ENCODE measurements at regions not wholly inside any gene's neighbourhood (a gene's known extent, or its start where the extent isn't known, plus 50 kb on each side); places are given as distances from the start of the nearest gene placed in this dataset.

DNA sequence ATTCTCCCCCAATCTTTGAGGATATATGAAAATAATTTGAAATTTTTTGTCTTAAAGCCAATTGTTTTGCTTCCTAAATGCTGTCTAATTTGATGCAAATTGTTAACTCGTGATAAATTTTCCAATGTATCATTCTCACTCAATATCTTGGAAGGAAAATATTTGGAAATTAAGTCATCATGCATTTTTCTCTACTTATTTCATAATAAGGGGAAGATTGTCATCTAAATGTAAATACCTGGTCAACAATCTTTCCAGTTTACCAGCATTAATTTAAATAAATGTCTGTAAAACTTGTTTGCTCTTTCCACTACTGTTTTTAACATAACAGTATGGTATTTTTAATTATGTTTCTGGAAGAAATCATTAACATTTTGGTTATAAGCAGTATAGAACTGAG, 78.3 kb upstream of the KCTD3 start:
- H3K4me1 ChIP-seq (ENCODE audit: insufficient read depth, low read length): no peaks in the 10 kb centered on the region

GRCh38 chr1:215489771-215490565, 77.1 kb upstream of the KCTD3 start:
- Histone ChIP-seq H2AFZ (ENCODE audit: low read depth, low read length) (no peak overlapping the region), H4K20me1 (ENCODE audit: insufficient read depth, low read length) (no peaks in the 10 kb centered on the region), H3K36me3 (ENCODE audit: insufficient read depth, low read length) (no peaks in the 10 kb centered on the region), H3K4me2 (ENCODE audit: low read length) (no peak overlapping the region), H3K79me2 (ENCODE audit: insufficient read depth, low read length) (no peaks in the 10 kb centered on the region), H3K9me3 (ENCODE audit: insufficient read depth, low read depth, low read length) (no peaks in the 10 kb centered on the region), H3K27ac (ENCODE audit: low read depth, low read length) (no peak overlapping the region), H3K9ac (ENCODE audit: low read length) (no peak overlapping the region), H3K4me3 (ENCODE audit: insufficient read depth, low read depth, low read length) (no peak overlapping the region), H3K4me1 (ENCODE audit: insufficient read depth, low read length) (no peaks in the 10 kb centered on the region), H3K27me3 (ENCODE audit: insufficient read depth, low read length) (no peaks in the 10 kb centered on the region)
- Mint-ChIP-seq H3K9me3 (ENCODE audit: unreplicated experiment) (peaks cover 14% of the 10 kb centered on the region), H3K27ac (ENCODE audit: unreplicated experiment) (no peak overlapping the region), H3K27me3 (ENCODE audit: low read depth, unreplicated experiment) (no peaks in the 10 kb centered on the region), H3K4me3 (ENCODE audit: unreplicated experiment) (no peak overlapping the region), H3K36me3 (ENCODE audit: low read depth, unreplicated experiment) (no peaks in the 10 kb centered on the region), H3K4me1 (ENCODE audit: low read depth, unreplicated experiment) (no peaks in the 10 kb centered on the region)
- DNase-seq (ENCODE audit: low read depth) (no peak), FAIRE-seq (no peak)
- no peak for TF ChIP-seq EZH2 (IDR thresholded peaks at IDR 0.05; ENCODE audit: insufficient read depth, low read length)
- TF ChIP-seq, protein P1, sequence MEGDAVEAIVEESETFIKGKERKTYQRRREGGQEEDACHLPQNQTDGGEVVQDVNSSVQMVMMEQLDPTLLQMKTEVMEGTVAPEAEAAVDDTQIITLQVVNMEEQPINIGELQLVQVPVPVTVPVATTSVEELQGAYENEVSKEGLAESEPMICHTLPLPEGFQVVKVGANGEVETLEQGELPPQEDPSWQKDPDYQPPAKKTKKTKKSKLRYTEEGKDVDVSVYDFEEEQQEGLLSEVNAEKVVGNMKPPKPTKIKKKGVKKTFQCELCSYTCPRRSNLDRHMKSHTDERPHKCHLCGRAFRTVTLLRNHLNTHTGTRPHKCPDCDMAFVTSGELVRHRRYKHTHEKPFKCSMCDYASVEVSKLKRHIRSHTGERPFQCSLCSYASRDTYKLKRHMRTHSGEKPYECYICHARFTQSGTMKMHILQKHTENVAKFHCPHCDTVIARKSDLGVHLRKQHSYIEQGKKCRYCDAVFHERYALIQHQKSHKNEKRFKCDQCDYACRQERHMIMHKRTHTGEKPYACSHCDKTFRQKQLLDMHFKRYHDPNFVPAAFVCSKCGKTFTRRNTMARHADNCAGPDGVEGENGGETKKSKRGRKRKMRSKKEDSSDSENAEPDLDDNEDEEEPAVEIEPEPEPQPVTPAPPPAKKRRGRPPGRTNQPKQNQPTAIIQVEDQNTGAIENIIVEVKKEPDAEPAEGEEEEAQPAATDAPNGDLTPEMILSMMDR (IDR thresholded peaks at IDR 0.05; ENCODE audit: insufficient read depth, low read depth, low read length): no peak

More for the DNA sequence above, 78.3 kb upstream of the KCTD3 start:
- Histone ChIP-seq H3K79me2 (ENCODE audit: insufficient read depth, low read length) (no peaks in the 10 kb centered on the region), H3K9ac (ENCODE audit: low read length) (no peak overlapping the region), H2AFZ (ENCODE audit: low read depth, low read length) (no peak overlapping the region), H3K9me3 (ENCODE audit: insufficient read depth, low read depth, low read length) (no peaks in the 10 kb centered on the region), H3K4me3 (ENCODE audit: insufficient read depth, low read depth, low read length) (no peak overlapping the region), H3K27ac (ENCODE audit: low read depth, low read length) (no peak overlapping the region), H3K27me3 (ENCODE audit: insufficient read depth, low read length) (no peaks in the 10 kb centered on the region), H3K4me2 (ENCODE audit: low read length) (no peak overlapping the region), H3K36me3 (ENCODE audit: insufficient read depth, low read length) (no peaks in the 10 kb centered on the region), H4K20me1 (ENCODE audit: insufficient read depth, low read length) (no peaks in the 10 kb centered on the region)
- Mint-ChIP-seq H3K36me3 (ENCODE audit: low read depth, unreplicated experiment) (no peaks in the 10 kb centered on the region), H3K9me3 (ENCODE audit: unreplicated experiment) (peaks cover 14% of the 10 kb centered on the region), H3K27me3 (ENCODE audit: low read depth, unreplicated experiment) (no peaks in the 10 kb centered on the region), H3K4me3 (ENCODE audit: unreplicated experiment) (no peak overlapping the region), H3K4me1 (ENCODE audit: low read depth, unreplicated experiment) (peaks cover 6% of the 10 kb centered on the region), H3K27ac (ENCODE audit: unreplicated experiment) (no peak overlapping the region)
- FAIRE-seq (no peak), DNase-seq (ENCODE audit: low read depth) (no peak)
- no peak for TF ChIP-seq EZH2 (IDR thresholded peaks at IDR 0.05; ENCODE audit: insufficient read depth, low read length)
- TF ChIP-seq, protein P1 (IDR thresholded peaks at IDR 0.05; ENCODE audit: insufficient read depth, low read depth, low read length): no peak

DNA sequence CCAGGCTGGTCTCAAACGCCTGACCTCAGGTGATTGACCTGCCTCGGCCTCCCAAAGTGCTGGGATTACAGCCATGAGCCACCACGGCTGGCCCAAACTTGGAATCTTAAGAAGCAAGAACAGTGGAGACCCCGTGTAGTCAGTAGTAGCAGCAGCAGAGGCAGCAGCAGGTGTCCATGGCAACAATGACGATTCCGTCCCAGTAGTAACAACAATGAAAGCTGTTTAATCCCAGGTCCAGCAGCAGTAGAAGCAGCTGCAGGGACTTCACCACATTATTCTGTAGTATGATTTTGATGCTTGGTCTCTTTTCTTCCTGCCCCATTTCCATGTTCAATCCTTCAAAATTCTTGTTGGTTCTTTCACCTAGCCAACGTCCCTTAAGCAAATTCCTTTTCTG, 69.6 kb upstream of the KCTD3 start:
- Mint-ChIP-seq H3K4me3 (ENCODE audit: unreplicated experiment) (no peak overlapping the region), H3K9me3 (ENCODE audit: unreplicated experiment) (peaks cover 8% of the 10 kb centered on the region), H3K36me3 (ENCODE audit: low read depth, unreplicated experiment) (peaks cover 2% of the 10 kb centered on the region), H3K27ac (ENCODE audit: unreplicated experiment) (no peak overlapping the region), H3K27me3 (ENCODE audit: low read depth, unreplicated experiment) (no peaks in the 10 kb centered on the region), H3K4me1 (ENCODE audit: low read depth, unreplicated experiment) (no peaks in the 10 kb centered on the region)
- no peak overlapping the region for H3K4me3 ChIP-seq (ENCODE audit: insufficient read depth, low read depth, low read length)
- no peaks in the 10 kb centered on the region for H3K9me3 ChIP-seq (ENCODE audit: insufficient read depth, low read depth, low read length)
- H2AFZ ChIP-seq (ENCODE audit: low read depth, low read length): no peak overlapping the region
- H3K27ac ChIP-seq (ENCODE audit: low read depth, low read length): no peak overlapping the region
- H3K4me1 ChIP-seq (ENCODE audit: insufficient read depth, low read length): no peaks in the 10 kb centered on the region
- H3K9ac ChIP-seq (ENCODE audit: low read length): no peak overlapping the region
- no peak overlapping the region for H3K4me2 ChIP-seq (ENCODE audit: low read length)
- H3K27me3 ChIP-seq (ENCODE audit: insufficient read depth, low read length): no peaks in the 10 kb centered on the region
- no peak for DNase-seq (ENCODE audit: low read depth)
- no peak for FAIRE-seq
- H3K79me2 ChIP-seq (ENCODE audit: insufficient read depth, low read length): no peaks in the 10 kb centered on the region
- H4K20me1 ChIP-seq (ENCODE audit: insufficient read depth, low read length): no peaks in the 10 kb centered on the region
- TF ChIP-seq EZH2 (IDR thresholded peaks at IDR 0.05; ENCODE audit: insufficient read depth, low read length): no peak
- TF ChIP-seq, protein P1 (IDR thresholded peaks at IDR 0.05; ENCODE audit: insufficient read depth, low read depth, low read length): no peak
- no peaks in the 10 kb centered on the region for H3K36me3 ChIP-seq (ENCODE audit: insufficient read depth, low read length)

All from astrocyte (in vitro differentiated cells and primary cell).